GM23338 (cell line): ENCODE measurements at regions not wholly inside any gene's neighbourhood (a gene's known extent, or its start where the extent isn't known, plus 50 kb on each side); places are given as distances from the start of the nearest gene placed in this dataset.

Experiments
- CREB1 ChIP-seq: fragments of 250-450 bp; sonication (Bioruptor Pico); IDR thresholded peaks from 2 replicates; pipeline ENCODE4 v1.5.0; 2020; ENCODE audit warnings: low read depth, mild to moderate bottlenecking, moderate library complexity
- EZH2 ChIP-seq: fragments of 200-600 bp; sonication (generic); IDR thresholded peaks from one replicate; pipeline ENCODE4 v1.8.0; 2017; ENCODE audit warnings: antibody characterized with exemption, mild to moderate bottlenecking, low read depth; ENCODE audit not compliant: unreplicated experiment
- EZH2phosphoT487 ChIP-seq: fragments of 200-600 bp; sonication (generic); IDR thresholded peaks from one replicate; pipeline ENCODE4 v1.8.1; 2018; ENCODE audit warnings: antibody characterized with exemption; ENCODE audit not compliant: unreplicated experiment
- JUNB ChIP-seq: IDR thresholded peaks from one replicate; pipeline ENCODE4 v1.6.1; 2016; ENCODE audit warnings: antibody characterized with exemption; ENCODE audit not compliant: unreplicated experiment
- NANOG ChIP-seq: IDR thresholded peaks from 2 replicates; pipeline ENCODE4 v1.6.1; 2016; ENCODE audit warnings: antibody characterized with exemption, borderline replicate concordance
- POLR2AphosphoS5 ChIP-seq: IDR thresholded peaks from 2 replicates; pipeline ENCODE4 v1.6.1; 2016; ENCODE audit warnings: antibody characterized with exemption, low read depth
- STAT1 ChIP-seq: IDR thresholded peaks from one replicate; pipeline ENCODE4 v1.6.1; 2016; ENCODE audit warnings: antibody characterized with exemption; ENCODE audit not compliant: unreplicated experiment
- ZNF114 ChIP-seq: fragments of 250-450 bp; sonication (Bioruptor Pico); IDR thresholded peaks from 2 replicates; pipeline ENCODE4 v1.5.0; 2020; ENCODE audit warnings: mild to moderate bottlenecking, moderate library complexity
- TF ChIP-seq, protein P1 (sequence below): fragments of 250-450 bp; sonication (Bioruptor Pico); IDR thresholded peaks from 2 replicates; pipeline ENCODE4 v1.5.0; 2020; ENCODE audit warnings: mild to moderate bottlenecking, moderate library complexity
- TF ChIP-seq, protein P2 (sequence below): IDR thresholded peaks from 2 replicates; pipeline ENCODE4 v1.6.1; 2016; ENCODE audit warnings: antibody characterized with exemption
- TF ChIP-seq, protein P3 (sequence below), 2 experiments: fragments of 200-600 bp in 1 of 2; sonication (generic) in 1 of 2; conservative IDR thresholded peaks; 2 replicates each; pipeline versions ENCODE4 v1.5.1 to v1.6.1; 2016 to 2017; ENCODE audit warnings: antibody characterized with exemption in 2 of 2, low read depth in 2 of 2, mild to moderate bottlenecking in 2 of 2, moderate library complexity in 1 of 2

DNA sequence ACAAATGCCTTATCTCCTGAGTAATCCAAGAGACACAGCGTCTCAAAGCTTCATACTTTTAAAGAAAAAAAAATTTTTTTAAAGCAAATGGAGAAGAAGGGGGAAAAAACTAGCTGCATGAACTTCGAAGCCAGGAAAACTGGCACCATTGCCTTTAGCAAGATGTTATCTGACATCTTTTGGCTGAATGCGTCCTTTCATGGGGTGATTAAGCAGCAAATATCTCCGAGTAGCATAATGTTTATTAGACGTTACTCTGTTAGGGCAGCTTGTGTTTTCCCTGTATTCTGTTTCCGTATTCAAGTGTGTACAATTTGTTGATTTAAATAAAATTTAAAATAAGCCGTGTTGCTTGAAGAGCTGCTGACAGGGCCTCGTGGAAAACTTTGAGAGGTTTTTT is 76.5 kb upstream of the TSHZ2 start (continued):
- TF ChIP-seq, protein P1, sequence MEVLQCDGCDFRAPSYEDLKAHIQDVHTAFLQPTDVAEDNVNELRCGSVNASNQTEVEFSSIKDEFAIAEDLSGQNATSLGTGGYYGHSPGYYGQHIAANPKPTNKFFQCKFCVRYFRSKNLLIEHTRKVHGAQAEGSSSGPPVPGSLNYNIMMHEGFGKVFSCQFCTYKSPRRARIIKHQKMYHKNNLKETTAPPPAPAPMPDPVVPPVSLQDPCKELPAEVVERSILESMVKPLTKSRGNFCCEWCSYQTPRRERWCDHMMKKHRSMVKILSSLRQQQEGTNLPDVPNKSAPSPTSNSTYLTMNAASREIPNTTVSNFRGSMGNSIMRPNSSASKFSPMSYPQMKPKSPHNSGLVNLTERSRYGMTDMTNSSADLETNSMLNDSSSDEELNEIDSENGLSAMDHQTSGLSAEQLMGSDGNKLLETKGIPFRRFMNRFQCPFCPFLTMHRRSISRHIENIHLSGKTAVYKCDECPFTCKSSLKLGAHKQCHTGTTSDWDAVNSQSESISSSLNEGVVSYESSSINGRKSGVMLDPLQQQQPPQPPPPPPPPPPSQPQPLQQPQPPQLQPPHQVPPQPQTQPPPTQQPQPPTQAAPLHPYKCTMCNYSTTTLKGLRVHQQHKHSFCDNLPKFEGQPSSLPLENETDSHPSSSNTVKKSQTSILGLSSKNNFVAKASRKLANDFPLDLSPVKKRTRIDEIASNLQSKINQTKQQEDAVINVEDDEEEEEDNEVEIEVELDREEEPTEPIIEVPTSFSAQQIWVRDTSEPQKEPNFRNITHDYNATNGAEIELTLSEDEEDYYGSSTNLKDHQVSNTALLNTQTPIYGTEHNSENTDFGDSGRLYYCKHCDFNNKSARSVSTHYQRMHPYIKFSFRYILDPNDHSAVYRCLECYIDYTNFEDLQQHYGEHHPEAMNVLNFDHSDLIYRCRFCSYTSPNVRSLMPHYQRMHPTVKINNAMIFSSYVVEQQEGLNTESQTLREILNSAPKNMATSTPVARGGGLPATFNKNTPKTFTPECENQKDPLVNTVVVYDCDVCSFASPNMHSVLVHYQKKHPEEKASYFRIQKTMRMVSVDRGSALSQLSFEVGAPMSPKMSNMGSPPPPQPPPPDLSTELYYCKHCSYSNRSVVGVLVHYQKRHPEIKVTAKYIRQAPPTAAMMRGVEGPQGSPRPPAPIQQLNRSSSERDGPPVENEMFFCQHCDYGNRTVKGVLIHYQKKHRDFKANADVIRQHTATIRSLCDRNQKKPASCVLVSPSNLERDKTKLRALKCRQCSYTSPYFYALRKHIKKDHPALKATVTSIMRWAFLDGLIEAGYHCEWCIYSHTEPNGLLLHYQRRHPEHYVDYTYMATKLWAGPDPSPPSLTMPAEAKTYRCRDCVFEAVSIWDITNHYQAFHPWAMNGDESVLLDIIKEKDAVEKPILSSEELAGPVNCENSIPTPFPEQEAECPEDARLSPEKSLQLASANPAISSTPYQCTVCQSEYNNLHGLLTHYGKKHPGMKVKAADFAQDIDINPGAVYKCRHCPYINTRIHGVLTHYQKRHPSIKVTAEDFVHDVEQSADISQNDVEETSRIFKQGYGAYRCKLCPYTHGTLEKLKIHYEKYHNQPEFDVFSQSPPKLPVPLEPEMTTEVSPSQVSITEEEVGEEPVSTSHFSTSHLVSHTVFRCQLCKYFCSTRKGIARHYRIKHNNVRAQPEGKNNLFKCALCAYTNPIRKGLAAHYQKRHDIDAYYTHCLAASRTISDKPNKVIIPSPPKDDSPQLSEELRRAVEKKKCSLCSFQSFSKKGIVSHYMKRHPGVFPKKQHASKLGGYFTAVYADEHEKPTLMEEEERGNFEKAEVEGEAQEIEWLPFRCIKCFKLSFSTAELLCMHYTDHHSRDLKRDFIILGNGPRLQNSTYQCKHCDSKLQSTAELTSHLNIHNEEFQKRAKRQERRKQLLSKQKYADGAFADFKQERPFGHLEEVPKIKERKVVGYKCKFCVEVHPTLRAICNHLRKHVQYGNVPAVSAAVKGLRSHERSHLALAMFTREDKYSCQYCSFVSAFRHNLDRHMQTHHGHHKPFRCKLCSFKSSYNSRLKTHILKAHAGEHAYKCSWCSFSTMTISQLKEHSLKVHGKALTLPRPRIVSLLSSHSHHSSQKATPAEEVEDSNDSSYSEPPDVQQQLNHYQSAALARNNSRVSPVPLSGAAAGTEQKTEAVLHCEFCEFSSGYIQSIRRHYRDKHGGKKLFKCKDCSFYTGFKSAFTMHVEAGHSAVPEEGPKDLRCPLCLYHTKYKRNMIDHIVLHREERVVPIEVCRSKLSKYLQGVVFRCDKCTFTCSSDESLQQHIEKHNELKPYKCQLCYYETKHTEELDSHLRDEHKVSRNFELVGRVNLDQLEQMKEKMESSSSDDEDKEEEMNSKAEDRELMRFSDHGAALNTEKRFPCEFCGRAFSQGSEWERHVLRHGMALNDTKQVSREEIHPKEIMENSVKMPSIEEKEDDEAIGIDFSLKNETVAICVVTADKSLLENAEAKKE, result no peak
- no peak for TF ChIP-seq EZH2
- TF ChIP-seq, protein P2, sequence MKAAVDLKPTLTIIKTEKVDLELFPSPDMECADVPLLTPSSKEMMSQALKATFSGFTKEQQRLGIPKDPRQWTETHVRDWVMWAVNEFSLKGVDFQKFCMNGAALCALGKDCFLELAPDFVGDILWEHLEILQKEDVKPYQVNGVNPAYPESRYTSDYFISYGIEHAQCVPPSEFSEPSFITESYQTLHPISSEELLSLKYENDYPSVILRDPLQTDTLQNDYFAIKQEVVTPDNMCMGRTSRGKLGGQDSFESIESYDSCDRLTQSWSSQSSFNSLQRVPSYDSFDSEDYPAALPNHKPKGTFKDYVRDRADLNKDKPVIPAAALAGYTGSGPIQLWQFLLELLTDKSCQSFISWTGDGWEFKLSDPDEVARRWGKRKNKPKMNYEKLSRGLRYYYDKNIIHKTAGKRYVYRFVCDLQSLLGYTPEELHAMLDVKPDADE, result no peak
- TF ChIP-seq, protein P3, sequence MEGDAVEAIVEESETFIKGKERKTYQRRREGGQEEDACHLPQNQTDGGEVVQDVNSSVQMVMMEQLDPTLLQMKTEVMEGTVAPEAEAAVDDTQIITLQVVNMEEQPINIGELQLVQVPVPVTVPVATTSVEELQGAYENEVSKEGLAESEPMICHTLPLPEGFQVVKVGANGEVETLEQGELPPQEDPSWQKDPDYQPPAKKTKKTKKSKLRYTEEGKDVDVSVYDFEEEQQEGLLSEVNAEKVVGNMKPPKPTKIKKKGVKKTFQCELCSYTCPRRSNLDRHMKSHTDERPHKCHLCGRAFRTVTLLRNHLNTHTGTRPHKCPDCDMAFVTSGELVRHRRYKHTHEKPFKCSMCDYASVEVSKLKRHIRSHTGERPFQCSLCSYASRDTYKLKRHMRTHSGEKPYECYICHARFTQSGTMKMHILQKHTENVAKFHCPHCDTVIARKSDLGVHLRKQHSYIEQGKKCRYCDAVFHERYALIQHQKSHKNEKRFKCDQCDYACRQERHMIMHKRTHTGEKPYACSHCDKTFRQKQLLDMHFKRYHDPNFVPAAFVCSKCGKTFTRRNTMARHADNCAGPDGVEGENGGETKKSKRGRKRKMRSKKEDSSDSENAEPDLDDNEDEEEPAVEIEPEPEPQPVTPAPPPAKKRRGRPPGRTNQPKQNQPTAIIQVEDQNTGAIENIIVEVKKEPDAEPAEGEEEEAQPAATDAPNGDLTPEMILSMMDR (conservative IDR thresholded peaks at IDR 0.05; ENCODE audit: low read depth in 2 of 2), result no peak
- TF ChIP-seq POLR2AphosphoS5, result no peak
- no peak for TF ChIP-seq EZH2phosphoT487
- TF ChIP-seq STAT1, result no peak
- no peak for TF ChIP-seq NANOG
- no peak for TF ChIP-seq CREB1 (CRISPR knock-in tag)
- TF ChIP-seq JUNB, result no peak
- no peak for TF ChIP-seq ZNF114 (CRISPR knock-in tag)
